Erythroblast (primary cell): ENCODE measurements at regions not wholly inside any gene's neighbourhood (a gene's known extent, or its start where the extent isn't known, plus 50 kb on each side); places are given as distances from the start of the nearest gene placed in this dataset.

ENCODE experiments used
- GATA1 ChIP-seq: IDR thresholded peaks from 2 replicates; pipeline ENCODE4 v1.6.1; 2011; ENCODE audit warnings: low read depth, mild to moderate bottlenecking, control low read depth, low read length, moderate library complexity
- POLR2A ChIP-seq: IDR thresholded peaks from 2 replicates; pipeline ENCODE4 v1.6.1; 2011; ENCODE audit warnings: mild to moderate bottlenecking, low read length

DNA sequence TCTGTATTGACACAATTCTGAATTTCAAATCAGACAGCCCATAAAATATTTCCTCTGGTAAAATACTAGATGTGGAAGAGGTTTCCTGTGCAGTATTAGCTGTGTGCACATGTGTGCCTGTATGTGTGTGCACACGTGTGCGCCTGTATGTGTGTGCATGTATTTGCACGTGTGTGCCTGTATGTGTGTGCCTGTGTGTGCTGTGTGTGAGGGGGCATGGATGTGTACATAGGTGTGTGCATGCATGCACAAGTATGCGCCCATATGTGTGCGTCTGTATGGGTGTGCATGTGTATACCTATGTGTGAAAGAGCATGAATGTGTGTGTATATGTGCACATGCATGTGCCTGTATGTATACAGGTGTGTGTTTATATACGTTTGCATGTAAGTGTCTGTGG, 191.4 kb downstream of the KLF6 start:
- no peak for TF ChIP-seq POLR2A
- TF ChIP-seq GATA1, result no peak
